Kidney capillary endothelial cell (primary cell): ENCODE measurements at regions not wholly inside any gene's neighbourhood (a gene's known extent, or its start where the extent isn't known, plus 50 kb on each side); places are given as distances from the start of the nearest gene placed in this dataset.

Experiments used
- DNase-seq: peaks from one replicate; pipeline ENCODE4 v3.0.0-alpha.2; 2018; ENCODE audit warnings: low spot score

DNA sequence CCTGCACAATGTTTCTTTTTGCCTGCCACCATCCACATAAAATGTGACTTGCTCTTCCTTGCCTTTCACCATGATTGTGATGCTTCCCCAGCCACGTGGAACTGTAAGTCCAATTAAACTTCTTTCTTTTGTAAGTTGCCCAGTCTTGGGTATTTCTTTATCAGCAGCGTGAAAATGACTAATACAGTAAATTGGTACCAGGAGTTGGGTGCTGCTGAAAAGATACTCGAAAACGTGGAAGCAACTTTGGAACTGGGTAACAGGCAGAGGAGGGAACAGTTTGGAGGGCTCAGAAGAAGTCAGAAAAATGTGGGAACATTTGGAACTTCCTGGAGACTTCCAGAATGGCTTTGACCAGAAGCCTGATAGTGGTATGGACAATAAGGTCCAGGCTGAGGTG lies 425.3 kb downstream of the GPATCH2 start:
- DNase-seq: no peak

- DNase-seq: no peak
Observed at GRCh38 chr1:217196616-217197015, 434.3 kb downstream of the GPATCH2 start.

DNA sequence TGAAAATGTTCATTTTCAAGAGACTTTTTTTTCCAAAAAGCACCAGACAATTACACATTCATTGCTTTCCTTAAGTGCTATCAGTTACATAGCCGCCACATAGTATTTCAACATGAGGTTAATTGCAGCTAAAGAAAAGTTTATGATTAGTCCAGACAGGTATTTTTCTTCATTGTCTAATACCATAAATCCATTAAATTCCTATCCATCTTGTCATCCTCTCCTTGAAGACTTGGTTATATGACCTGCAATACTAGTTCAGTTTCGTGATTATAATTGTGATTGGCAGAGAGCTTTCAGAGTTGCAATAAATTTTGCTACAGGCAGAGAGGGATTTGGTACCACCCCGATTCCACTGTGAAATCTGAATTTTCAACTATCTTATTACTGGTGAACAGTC lies 437.7 kb downstream of the GPATCH2 start:
- no peak for DNase-seq

GRCh38 chr1:217191441-217191840 lies 439.4 kb downstream of the GPATCH2 start:
- DNase-seq: no peak

DNA sequence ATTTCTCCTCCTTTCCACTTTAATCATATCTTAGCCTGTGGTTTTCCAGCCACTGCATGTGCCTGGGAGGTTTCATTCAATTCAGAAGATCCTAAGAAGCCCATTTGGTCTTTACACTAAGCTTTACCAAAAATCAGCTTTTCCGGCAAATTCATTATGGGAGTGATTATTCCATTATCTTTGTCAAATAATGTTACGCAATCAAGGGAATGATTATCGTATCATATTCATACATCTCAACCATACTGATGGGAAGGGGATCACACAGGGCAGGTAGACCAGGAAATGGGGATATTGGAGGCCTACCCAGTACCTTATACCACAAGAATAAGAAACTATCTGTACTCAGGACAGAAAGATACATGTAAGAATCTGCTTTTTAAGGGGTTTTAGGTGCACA lies 440.5 kb downstream of the GPATCH2 start:
- DNase-seq: no peak

- DNase-seq: no peak
Observed at GRCh38 chr1:217189362-217189761, 441.5 kb downstream of the GPATCH2 start.

DNA sequence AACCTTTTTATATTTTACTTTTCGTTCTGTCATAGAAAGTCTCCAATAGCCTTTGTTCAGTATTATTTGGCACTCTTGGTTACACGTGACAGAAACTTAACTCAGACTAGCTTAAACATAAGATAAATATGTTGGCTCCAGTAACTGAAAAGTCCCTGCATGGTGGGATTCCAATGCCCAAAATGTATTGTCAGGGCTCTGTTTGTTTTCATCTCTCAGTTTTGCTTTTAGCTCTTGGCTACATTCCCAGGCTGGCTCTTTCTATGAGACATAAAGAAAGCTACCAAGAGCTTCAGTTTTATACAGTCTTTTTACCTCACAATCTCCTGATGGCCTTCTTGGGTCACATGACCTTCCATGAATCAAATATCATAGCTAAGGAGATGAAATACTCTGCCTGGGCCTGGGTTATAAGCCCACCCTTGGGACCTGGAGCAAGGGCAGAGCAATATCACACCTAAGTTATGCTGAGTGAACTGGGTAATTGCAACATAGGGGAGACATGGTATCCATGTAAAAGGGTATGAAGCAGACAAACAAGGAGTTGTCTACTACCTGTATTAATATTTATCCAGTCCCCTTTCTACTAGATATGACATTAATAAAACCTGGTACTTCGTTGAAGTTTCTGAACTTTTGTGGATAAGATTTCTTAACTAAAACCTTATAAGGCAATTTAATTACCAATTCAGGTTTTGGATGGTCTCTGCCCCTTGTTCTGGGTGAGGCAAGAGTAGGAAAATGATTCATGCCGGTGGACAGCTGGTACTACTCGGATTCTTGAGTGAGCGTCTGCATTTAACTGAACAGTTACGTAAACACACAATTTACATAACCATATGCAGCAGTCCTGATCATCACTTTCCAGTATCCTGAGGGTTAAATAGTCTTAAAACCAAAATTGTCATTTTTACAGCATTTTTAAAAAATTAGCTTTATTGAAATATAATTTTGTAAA lies 442.3 kb downstream of the GPATCH2 start:
- no peak for DNase-seq

DNA sequence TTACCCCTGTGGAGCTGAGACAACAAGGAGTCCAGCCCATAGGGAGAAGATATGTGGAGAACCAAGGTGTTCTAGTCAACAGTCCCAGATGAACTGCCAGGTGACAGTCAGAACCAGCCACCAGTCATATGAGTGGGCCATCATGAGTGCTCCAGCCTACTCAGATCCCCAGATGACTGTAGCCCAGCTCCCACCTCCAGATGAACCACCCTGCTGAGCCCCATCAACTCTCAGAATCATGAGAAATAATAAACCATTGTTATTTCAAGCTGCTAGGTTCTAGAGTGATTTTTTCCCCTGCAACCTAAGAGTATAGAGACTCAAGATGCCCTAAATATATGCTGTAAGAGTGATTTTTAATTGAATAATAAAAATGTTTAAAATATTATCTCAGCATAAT lies 444.2 kb downstream of the GPATCH2 start:
- no peak for DNase-seq

DNA sequence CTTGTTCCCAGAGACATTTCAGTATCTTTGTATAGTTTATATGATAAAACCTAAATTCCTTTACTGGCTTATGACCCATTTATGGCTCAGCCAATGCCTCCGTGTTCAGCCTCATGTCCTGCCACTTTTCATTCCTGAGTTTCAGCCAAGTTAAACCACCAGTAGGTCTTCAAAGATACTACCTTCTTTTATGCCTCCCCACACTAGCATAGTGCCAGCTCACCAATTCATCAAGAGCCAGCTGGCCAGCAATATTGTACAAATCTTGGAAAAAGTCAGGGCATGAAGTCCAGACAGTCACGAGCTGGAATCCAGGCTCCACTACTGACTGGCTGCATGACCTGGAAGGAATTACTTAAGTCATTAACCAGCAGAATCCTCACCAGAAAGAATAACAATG lies 446.0 kb downstream of the GPATCH2 start:
- no peak for DNase-seq

- DNase-seq: no peak
Observed at GRCh38 chr1:217182992-217183391, 447.9 kb downstream of the GPATCH2 start.

GRCh38 chr1:217181756-217182155 lies 449.1 kb downstream of the GPATCH2 start:
- DNase-seq: no peak

GRCh38 chr1:217181176-217181746 lies 449.6 kb downstream of the GPATCH2 start:
- no peak for DNase-seq

DNA sequence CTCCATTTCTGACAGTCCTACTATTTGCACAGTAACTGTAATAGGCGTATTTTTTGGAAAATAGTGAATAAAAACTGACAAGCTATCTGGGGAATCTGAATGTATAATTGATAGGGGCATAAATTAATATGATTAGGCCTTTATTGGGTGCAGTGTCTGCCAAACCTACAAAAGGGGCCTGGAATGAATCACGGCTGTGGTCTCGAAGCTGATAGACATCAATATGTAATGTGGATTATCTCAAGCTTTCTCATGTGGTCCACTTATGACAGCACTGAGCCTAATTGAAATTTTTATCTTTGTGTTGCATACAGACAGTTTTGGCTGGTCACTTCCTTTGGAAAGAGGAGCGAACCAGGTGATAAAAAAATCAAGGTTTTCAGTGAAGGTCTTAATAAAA lies 450.4 kb downstream of the GPATCH2 start:
- no peak for DNase-seq

DNA sequence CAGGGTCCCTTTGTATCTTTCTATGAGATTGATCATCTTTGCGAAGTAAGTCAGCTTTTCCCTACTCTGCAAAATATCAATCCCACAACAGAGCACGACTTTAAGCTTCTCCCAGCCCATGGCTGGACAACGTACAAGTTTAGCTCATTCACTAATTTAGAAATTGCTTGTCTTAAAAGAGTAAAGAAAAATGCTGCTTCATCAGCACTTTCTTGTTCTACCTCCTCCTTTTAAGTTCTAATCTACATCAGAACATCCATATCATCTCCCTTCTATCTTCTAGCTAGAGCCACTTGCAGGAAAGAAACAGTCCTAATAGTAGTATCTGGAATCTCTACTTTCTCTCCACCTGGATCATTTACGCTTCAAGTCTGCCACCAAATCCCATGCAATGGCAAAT lies 441.2 kb upstream of the ESRRG start:
- DNase-seq: no peak

DNA sequence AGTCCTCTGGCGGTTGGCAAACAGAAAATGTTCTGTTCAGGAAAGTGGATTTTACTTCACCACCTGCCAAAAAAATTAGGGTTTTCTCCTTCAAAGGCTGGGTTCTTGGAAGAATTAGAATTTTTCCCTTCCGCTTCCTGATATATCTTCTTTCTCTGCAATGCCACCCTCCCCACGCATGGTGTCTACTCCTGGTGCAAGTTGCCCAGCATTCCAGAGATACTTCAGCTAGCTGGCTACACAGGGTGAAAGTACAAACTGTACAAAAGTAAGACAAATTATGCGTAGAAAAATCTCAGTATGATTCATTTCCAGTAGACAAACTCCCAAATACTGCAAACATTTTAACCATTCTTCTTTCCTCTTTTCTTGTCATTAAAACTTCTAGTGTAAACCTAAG lies 430.1 kb upstream of the ESRRG start:
- no peak for DNase-seq

- no peak for DNase-seq
Observed at GRCh38 chr1:217150366-217150765, 427.1 kb upstream of the ESRRG start.

- no peak for DNase-seq
Observed at GRCh38 chr1:217149791-217150190, 426.6 kb upstream of the ESRRG start.

DNA sequence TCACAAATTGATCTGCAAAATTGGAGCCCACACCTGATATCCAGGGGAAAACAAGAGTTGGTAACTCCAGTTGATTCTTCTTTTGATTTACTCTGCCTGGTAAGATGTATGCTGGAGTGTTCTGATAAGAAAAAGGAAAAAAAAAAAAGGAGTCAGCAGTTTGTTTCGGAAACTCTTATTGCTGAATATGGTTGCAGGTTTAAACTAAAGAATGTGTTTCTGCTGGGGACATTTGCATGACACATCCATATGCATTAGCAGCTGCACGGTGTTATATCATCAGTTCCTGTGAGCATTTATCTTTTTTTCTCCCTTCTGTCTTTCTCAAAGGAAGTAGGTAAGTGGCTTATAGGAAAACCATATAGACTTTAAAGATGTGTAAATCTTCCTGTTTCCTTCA lies 418.5 kb upstream of the ESRRG start:
- no peak for DNase-seq

- DNase-seq: no peak
Observed at GRCh38 chr1:217140041-217140901, 417.0 kb upstream of the ESRRG start.

DNA sequence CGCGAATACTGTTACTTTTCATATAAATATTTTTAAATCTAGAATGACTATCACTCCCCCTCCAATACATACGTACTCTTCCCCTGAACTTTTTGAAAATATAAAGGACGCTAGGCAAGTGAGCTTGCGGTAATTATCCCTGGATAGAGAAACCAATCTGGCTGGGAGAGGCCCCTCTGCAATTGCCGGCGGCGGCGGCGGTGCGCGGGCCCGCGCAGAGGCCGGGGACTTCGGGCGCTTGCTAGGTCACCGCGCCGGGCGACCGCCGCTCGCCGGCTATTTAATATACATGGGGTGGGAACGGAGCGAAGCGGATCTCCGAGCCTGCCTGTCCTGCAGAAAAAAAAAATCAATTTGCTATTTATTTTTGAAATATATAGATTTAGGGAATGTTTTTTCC lies 416.3 kb upstream of the ESRRG start:
- no peak for DNase-seq

DNA sequence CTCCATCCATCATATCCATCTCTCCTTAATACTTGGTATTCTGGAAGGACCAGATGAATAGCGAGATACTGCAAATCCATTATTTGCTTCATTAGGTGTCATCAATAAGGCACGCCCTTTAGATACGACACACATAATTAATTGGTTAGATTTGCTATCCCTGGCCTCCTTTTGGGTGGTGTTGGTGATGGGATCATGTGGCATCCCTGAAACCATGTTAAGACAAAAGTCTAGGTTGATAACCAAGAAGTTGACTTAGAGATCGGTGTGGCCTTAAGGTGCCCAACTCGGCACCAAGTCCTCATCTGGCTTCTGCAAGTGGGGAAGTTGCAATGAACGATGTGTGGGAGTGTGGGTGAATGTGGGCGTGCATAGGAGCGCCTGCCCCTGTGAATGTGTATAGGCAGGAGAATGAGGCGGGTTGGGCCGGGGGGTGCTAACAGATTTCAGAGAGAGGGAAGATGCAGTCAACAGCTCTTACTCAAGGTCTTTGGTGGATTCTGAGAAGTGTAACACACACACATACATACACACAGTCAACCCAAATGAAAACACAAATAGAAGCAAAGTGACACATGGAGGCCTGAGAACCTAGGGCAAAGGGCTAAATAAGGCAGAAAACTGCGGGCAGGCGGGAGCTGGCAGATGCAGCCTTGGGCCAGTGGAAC lies 415.7 kb upstream of the ESRRG start:
- no peak for DNase-seq

- no peak for DNase-seq
Observed at GRCh38 chr1:217138173-217138765, 415.0 kb upstream of the ESRRG start.
